Spleen (tissue), 7 donors: ENCODE measurements at regions not wholly inside any gene's neighbourhood (a gene's known extent, or its start where the extent isn't known, plus 50 kb on each side); places are given as distances from the start of the nearest gene placed in this dataset.

Experiments used
- CTCF ChIP-seq, 11 experiments: fragments of 200-600 bp in 7 of 11; fragments of 450-650 bp in 4 of 11; sonication (generic) in 4 of 11; IDR thresholded peaks in 8 of 11; conservative IDR thresholded peaks in 3 of 11; 1 replicate in 7 of 11; 2 replicates in 4 of 11; pipeline versions ENCODE4 v1.4.0 to v1.8.0; 2016 to 2021; ENCODE audit warnings: antibody characterized with exemption in 11 of 11, inconsistent platforms in 4 of 11, mild to moderate bottlenecking in 1 of 11
- POLR2A ChIP-seq, 3 donors: fragments of 450-650 bp; IDR thresholded peaks; one replicate each; pipeline ENCODE4 v1.5.1; 2017; ENCODE audit warnings: antibody characterized with exemption in 3 of 3, mild to moderate bottlenecking in 1 of 3
- donor health status: DM: no; HTN: no; CAD: no; lungs with moderate emphysema.
- donor health status: DM: no; HTN: no; CAD: no.
- donor health status: DM: no; HTN: no; CAD: no.

- no peak for TF ChIP-seq CTCF (IDR thresholded peaks at IDR 0.05 in 8 of 11, conservative IDR thresholded peaks at IDR 0.05 in 3 of 11)
- no peak for TF ChIP-seq POLR2A (IDR thresholded peaks at IDR 0.05)
These were observed 1011.3 kb upstream of the C9orf72 start for GRCh38 chr9:28584542-28584941.
